Aorta (tissue), 5 donors: ENCODE measurements at regions not wholly inside any gene's neighbourhood (a gene's known extent, or its start where the extent isn't known, plus 50 kb on each side); places are given as distances from the start of the nearest gene placed in this dataset.
A peak's percentile ranks its signal among the peaks of the same experiment; 100 is the strongest.
"Not testable (repeated sequence)": the region's sequence is repeated elsewhere in the genome, so short reads cannot be mapped to it uniquely, and the experiment has no call there.

ENCODE experiments used
- ATAC-seq: fragments of 200-7000 bp; cut with Tn5 transposase; one replicate; pipeline ENCODE4 v1.9.1; 2022; ENCODE audit warnings: moderate library complexity; ENCODE audit not compliant: low FRiP score
- DNase-seq, 2 donors: peaks; one replicate each; pipeline ENCODE4 v3.0.0-alpha.2; 2020
- H3K27ac ChIP-seq, 2 donors: one replicate each; pipeline ENCODE4 v1.5.1; 2013; ENCODE audit warnings: low read length in 2 of 2, mild to moderate bottlenecking in 2 of 2, moderate library complexity in 2 of 2, control low read depth in 1 of 2, inconsistent platforms in 1 of 2, low read depth in 1 of 2
- H3K27me3 ChIP-seq, 2 donors: one replicate each; pipeline ENCODE4 v1.6.1; 2013; ENCODE audit warnings: control low read depth in 1 of 2, low read length in 1 of 2, mild to moderate bottlenecking in 1 of 2, moderate library complexity in 1 of 2; ENCODE audit not compliant: insufficient read depth in 2 of 2, control insufficient read depth in 1 of 2
- H3K36me3 ChIP-seq, 2 donors: one replicate each; pipeline ENCODE4 v1.6.1; 2013; ENCODE audit warnings: control low read depth in 1 of 2, low read length in 1 of 2, mild to moderate bottlenecking in 1 of 2; ENCODE audit not compliant: insufficient read depth in 2 of 2, control insufficient read depth in 1 of 2
- H3K4me1 ChIP-seq, 2 donors: one replicate each; pipeline ENCODE4 v1.6.1; 2013; ENCODE audit warnings: low read length in 2 of 2, control low read depth in 1 of 2, mild to moderate bottlenecking in 1 of 2, moderate library complexity in 1 of 2; ENCODE audit not compliant: insufficient read depth in 2 of 2, control insufficient read depth in 1 of 2
- H3K4me3 ChIP-seq, 2 donors: one replicate each; pipeline ENCODE4 v1.5.1; 2013; ENCODE audit warnings: low read length in 2 of 2, control low read depth in 1 of 2, mild to moderate bottlenecking in 1 of 2
- H3K9me3 ChIP-seq: one replicate; pipeline ENCODE4 v1.6.1; 2013; ENCODE audit warnings: mild to moderate bottlenecking, low read length; ENCODE audit not compliant: control insufficient read depth
- WGBS, 2 donors: extraction: QIAGEN DNeasy Blood & Tissue Kit; methylation state at CpG; one replicate each; pipeline ENCODE4 v1.1.7; 2013; 5-methylcytosine and 5-hydroxymethylcytosine counted together
- intact Hi-C, 2 donors: fragments of 100-400 bp; cut with DNase I; formaldehyde crosslinking; loops; one replicate each; pipeline versions ENCODE4 v1.14.2 to v1.15.0; 2022
- donor health status: healthy with polysubstance abuse.
- donor health status: Bipolar disorder and iron deficiency.
- donor health status: DM: no; HTN: no; CAD: no.
- donor health status: DM: no; HTN: no; CAD: no.
- donor health status: DM: yes; HTN: yes; CAD: no.

DNA sequence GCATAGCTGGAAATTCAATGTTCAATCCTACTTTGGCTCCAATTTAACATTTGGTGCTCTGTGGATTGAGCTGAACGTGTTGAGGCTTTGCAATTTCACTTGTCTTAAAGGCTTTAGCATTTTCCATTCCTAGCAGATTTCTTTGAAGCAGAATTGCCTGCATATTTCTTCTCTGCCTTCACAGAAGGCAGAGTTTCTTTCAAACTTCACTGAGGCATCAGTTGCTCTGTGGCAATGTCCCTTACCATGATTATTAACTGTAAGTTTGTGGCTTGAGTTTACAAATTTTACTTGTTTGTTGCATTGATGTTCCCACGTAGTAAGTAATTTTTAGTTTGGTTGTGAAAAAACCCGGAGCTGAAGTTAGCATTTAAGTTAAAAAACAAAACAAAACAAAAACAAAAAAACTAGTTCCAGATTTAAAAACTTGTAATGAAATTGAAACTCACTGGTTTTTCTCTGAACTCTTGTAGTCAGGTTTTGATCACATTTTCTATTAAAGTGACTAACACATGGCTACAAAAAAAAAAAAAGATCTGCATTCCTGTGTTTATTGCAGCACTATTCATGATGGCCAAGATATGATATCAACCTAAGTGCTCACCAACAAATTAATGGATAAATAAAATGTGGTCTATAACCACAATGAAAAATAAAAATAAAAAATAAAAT lies 55.2 kb upstream of the UXS1 start:
- H3K4me1 ChIP-seq, H3K9me3 ChIP-seq, H3K4me3 ChIP-seq, ATAC-seq, H3K27ac ChIP-seq, H3K36me3 ChIP-seq, H3K27me3 ChIP-seq, intact Hi-C loops, DNase-seq: not testable (repeated sequence)
- WGBS, 2 donors = 81 to 87% methylated on average over 3 of the region's 3 CpGs

DNA sequence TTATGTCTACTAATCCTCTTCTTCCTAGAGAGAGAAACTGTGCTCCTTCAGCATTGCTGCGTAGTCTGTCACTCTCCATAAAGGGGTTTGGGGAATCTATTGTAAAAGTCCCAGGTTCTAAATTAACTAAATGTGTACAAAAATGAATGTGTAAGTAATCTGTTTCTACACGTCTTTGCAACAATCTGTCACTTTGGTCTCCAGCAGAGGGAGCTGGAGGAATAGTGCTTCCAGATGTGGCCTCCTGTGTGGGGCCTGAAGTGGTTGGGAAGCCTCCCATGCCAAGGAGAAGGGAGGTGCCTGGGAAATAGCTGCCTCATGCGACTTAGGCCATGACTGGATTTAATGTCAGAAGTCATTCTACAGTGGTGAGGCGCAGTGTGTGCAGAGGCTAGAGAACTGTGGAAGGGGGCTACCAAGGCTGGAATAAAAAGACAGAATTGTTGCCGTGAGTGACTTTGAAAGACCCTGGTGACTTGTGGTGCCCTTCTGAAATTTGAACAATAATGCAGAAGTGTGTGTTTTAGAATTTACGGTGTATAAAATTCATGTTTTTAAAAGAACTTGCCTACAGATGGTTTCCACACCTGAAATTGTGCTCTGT lies 54.5 kb upstream of the UXS1 start:
- H3K36me3 ChIP-seq, DNase-seq, H3K27me3 ChIP-seq, H3K4me1 ChIP-seq, intact Hi-C loops, H3K4me3 ChIP-seq, H3K27ac ChIP-seq, H3K9me3 ChIP-seq: not testable (repeated sequence)
- WGBS, 2 donors = 60 to 64% methylated on average over 4 to 5 of the region's 6 CpGs
- peak; percentile 82 for ATAC-seq
